Endothelial cell of umbilical vein (primary cell): ENCODE measurements at regions not wholly inside any gene's neighbourhood (a gene's known extent, or its start where the extent isn't known, plus 50 kb on each side); places are given as distances from the start of the nearest gene placed in this dataset.

Experiments
- BruUV-seq: library from RNA; stranded (reverse); fragments of 400-500 nt; replicated peaks from 2 replicates; lab custom pipeline; 2021; lab: Mats Ljungman, UMichigan
- CTCF ChIA-PET: fragments of 300-600, 350-600 bp; sonication (Branson Sonifier 250); formaldehyde crosslinking; loops from one replicate; lab custom pipeline; 2021; ENCODE audit warnings: antibody characterized with exemption, inconsistent platforms; lab: Charles Lee
- POLR2A ChIA-PET: fragments of 300-600, 350-600 bp; sonication (Branson Sonifier 250); formaldehyde crosslinking; loops from one replicate; lab custom pipeline; 2021; ENCODE audit warnings: antibody characterized with exemption, inconsistent platforms; lab: Charles Lee
- DNase-seq: peaks from one replicate; pipeline ENCODE4 v3.0.0-alpha.2; 2011; ENCODE audit warnings: low read depth, low spot score
- FAIRE-seq: peaks from 2 replicates; lab custom pipeline; 2011; peaks lifted over from hg19 to GRCh38; lab: Jason Lieb, UNC
- H2AFZ ChIP-seq: 2 replicates; pipeline ENCODE4 v1.6.0; 2012; ENCODE audit warnings: low read depth, low read length, control low read depth, inconsistent platforms
- H3K27ac ChIP-seq: 2 replicates; pipeline ENCODE4 v1.5.1; 2011; ENCODE audit warnings: low read depth, mild to moderate bottlenecking, control low read depth, low read length, moderate library complexity; ENCODE audit not compliant: insufficient read depth
- H3K27me3 ChIP-seq, 2 experiments: 2 replicates each; pipeline versions ENCODE4 v1.6.0 to v1.6.1; 2011; ENCODE audit warnings: low read length in 2 of 2, mixed read lengths in 1 of 2; ENCODE audit not compliant: control insufficient read depth in 2 of 2, insufficient read depth in 2 of 2
- H3K36me3 ChIP-seq, 2 experiments: 2 replicates in 1 of 2; 3 replicates in 1 of 2; pipeline ENCODE4 v1.5.1; 2011; ENCODE audit warnings: low read length in 2 of 2, mild to moderate bottlenecking in 1 of 2, moderate library complexity in 1 of 2; ENCODE audit not compliant: control insufficient read depth in 2 of 2, insufficient read depth in 2 of 2; ENCODE audit errors: extremely low read depth in 1 of 2
- H3K4me1 ChIP-seq: 3 replicates; pipeline ENCODE4 v1.5.1; 2011; ENCODE audit warnings: mild to moderate bottlenecking, low read length; ENCODE audit not compliant: control insufficient read depth, insufficient read depth; ENCODE audit errors: extremely low read depth
- H3K4me2 ChIP-seq: 2 replicates; pipeline ENCODE4 v1.6.1; 2011; ENCODE audit warnings: low read length, control low read depth, mixed read lengths; ENCODE audit not compliant: insufficient read depth
- H3K4me3 ChIP-seq, 3 experiments: fragments of 200-600 bp in 1 of 3; sonication (generic), shearing (Covaris generic) in 1 of 3; replicated peaks in 1 of 3; 2 replicates each; pipeline ENCODE4 v1.5.1; 2011 to 2016; ENCODE audit warnings: control low read depth in 3 of 3, low read length in 3 of 3, mild to moderate bottlenecking in 2 of 3, inconsistent platforms in 1 of 3, low read depth in 1 of 3, moderate library complexity in 1 of 3; ENCODE audit not compliant: insufficient read depth in 1 of 3
- H3K79me2 ChIP-seq: 2 replicates; pipeline ENCODE4 v1.6.0; 2012; ENCODE audit warnings: low read length, inconsistent platforms; ENCODE audit not compliant: control insufficient read depth, insufficient read depth
- H3K9ac ChIP-seq: replicated peaks from 2 replicates; pipeline ENCODE3; 2011; ENCODE audit warnings: low read length, control low read depth; ENCODE audit not compliant: insufficient read depth; ENCODE audit errors: extremely low read depth
- H3K9me1 ChIP-seq: replicated peaks from 3 replicates; pipeline ENCODE4 v1.6.0; 2011; ENCODE audit warnings: mild to moderate bottlenecking, low read length; ENCODE audit not compliant: control insufficient read depth, insufficient read depth; ENCODE audit errors: extremely low read depth
- H3K9me3 ChIP-seq: replicated peaks from 2 replicates; pipeline ENCODE4 v1.5.1; 2012; ENCODE audit warnings: low read length, inconsistent platforms; ENCODE audit not compliant: control insufficient read depth, insufficient read depth
- H4K20me1 ChIP-seq: replicated peaks from 2 replicates; pipeline ENCODE3; 2011; ENCODE audit warnings: mild to moderate bottlenecking, low read length; ENCODE audit not compliant: control insufficient read depth, insufficient read depth; ENCODE audit errors: extremely low read depth
- CTCF ChIP-seq, 2 donors: IDR thresholded peaks; 1 replicate in 1 of 2; 2 replicates in 1 of 2; pipeline ENCODE4 v1.5.1; 2011; ENCODE audit warnings: low read length in 2 of 2, mild to moderate bottlenecking in 2 of 2, moderate library complexity in 2 of 2, control low read depth in 1 of 2, inconsistent platforms in 1 of 2, low read depth in 1 of 2; ENCODE audit not compliant: insufficient read depth in 1 of 2; ENCODE audit errors: extremely low read depth in 1 of 2
- EZH2 ChIP-seq: IDR thresholded peaks from 2 replicates; pipeline ENCODE4 v1.6.1; 2012; ENCODE audit warnings: borderline replicate concordance, low read depth, mild to moderate bottlenecking, moderate library complexity, low read length, inconsistent platforms; ENCODE audit not compliant: severe bottlenecking
- FOS ChIP-seq: IDR thresholded peaks from 2 replicates; pipeline ENCODE4 v1.6.1; 2011; ENCODE audit warnings: mild to moderate bottlenecking, low read length, moderate library complexity, borderline replicate concordance; ENCODE audit not compliant: insufficient read depth
- GATA2 ChIP-seq: IDR thresholded peaks from 2 replicates; pipeline ENCODE4 v1.7.0; 2011; ENCODE audit warnings: low read depth, mild to moderate bottlenecking, moderate library complexity, mixed read lengths, low read length; ENCODE audit not compliant: insufficient read length, insufficient read depth
- JUN ChIP-seq: IDR thresholded peaks from 2 replicates; pipeline ENCODE4 v1.6.1; 2011; ENCODE audit warnings: borderline replicate concordance, low read depth; ENCODE audit not compliant: insufficient read length, insufficient read depth
- MYC ChIP-seq: IDR thresholded peaks from one replicate; pipeline ENCODE4 v1.6.1; 2011; ENCODE audit warnings: mild to moderate bottlenecking, low read depth, low read length
- POLR2A ChIP-seq: IDR thresholded peaks from 2 replicates; pipeline ENCODE4 v1.6.1; 2012; ENCODE audit warnings: low read depth, mild to moderate bottlenecking, control low read depth, low read length
- POLR2AphosphoS5 ChIP-seq: IDR thresholded peaks from 2 replicates; pipeline ENCODE4 v1.6.1; 2012; ENCODE audit warnings: low read depth, mild to moderate bottlenecking, control low read depth, low read length, moderate library complexity; ENCODE audit not compliant: insufficient read depth
- dilution Hi-C: fragments of 300-500 bp; cut with MboI; formaldehyde crosslinking; loops from one replicate; pipeline ENCODE4 v1.15.0; 2019; ENCODE audit warnings: low sequenced_read_pairs; ENCODE audit not compliant: extremely low pct_ligation_motif_present
- intact Hi-C: fragments of 100-400 bp; cut with micrococcal nuclease; formaldehyde crosslinking; loops from one replicate; pipeline ENCODE4 v1.10.0; 2022
- TF ChIP-seq, protein P1 (sequence below): IDR thresholded peaks from 2 replicates; pipeline ENCODE4 v1.6.1; 2011; ENCODE audit not compliant: insufficient read depth, insufficient read length

DNA sequence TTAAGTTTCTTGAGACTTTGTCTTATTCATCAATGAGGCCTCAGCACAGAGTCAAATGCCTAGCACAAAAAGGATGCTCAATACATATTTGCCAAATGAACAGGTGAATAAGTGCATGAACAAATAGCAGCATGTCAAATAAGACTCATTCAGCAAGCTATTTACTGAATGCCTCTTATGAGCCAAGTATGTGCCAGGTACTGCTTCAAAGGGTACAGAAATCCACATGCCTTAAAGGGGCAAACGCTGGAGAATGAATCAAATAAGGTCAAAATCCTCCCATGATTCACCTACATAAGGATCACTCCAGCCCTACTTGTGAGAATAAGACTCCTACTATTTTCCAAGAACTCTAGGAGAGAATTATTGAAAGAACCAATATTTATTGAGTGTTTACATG lies 260.2 kb upstream of the CPEB2 start:
- FAIRE-seq, result no peak
- Histone ChIP-seq H3K27ac (no peak overlapping the region), H4K20me1 (no peaks in the 10 kb centered on the region), H3K9me3 (no peaks in the 10 kb centered on the region), H3K4me2 (no peak overlapping the region), H3K9ac (no peak overlapping the region), H3K36me3 (no peaks in the 10 kb centered on the region), H2AFZ (no peak overlapping the region), H3K27me3 (no peaks in the 10 kb centered on the region), H3K4me3 (no peak overlapping the region), H3K9me1 (no peaks in the 10 kb centered on the region), H3K79me2 (no peaks in the 10 kb centered on the region), H3K4me1 (no peaks in the 10 kb centered on the region)
- ChIA-PET POLR2A (no interaction called here), CTCF (no interaction called here)
- no peak for TF ChIP-seq JUN
- TF ChIP-seq MYC, result no peak
- no peak for TF ChIP-seq GATA2
- TF ChIP-seq EZH2, result no peak
- no peak for TF ChIP-seq CTCF (IDR thresholded peaks at IDR 0.05; ENCODE audit: extremely low read depth in 1 of 2, insufficient read depth in 1 of 2, low read depth in 1 of 2, low read length in 2 of 2)
- no peak for TF ChIP-seq FOS
- no peak for TF ChIP-seq POLR2A
- TF ChIP-seq, protein P1, sequence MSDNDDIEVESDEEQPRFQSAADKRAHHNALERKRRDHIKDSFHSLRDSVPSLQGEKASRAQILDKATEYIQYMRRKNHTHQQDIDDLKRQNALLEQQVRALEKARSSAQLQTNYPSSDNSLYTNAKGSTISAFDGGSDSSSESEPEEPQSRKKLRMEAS, result no peak
- no peak for TF ChIP-seq POLR2AphosphoS5
- BruUV-seq, result no TSS peak
- intact Hi-C loops (no loop called here), dilution Hi-C loops (no loop called here)
- no peak for DNase-seq
